GM12891 (cell line): ENCODE measurements at regions not wholly inside any gene's neighbourhood (a gene's known extent, or its start where the extent isn't known, plus 50 kb on each side); places are given as distances from the start of the nearest gene placed in this dataset.

Experiments used
- POLR2A ChIP-seq: IDR thresholded peaks from 2 replicates; pipeline ENCODE4 v1.6.1; 2011; ENCODE audit warnings: low read depth, low read length, control low read depth
- POLR2AphosphoS5 ChIP-seq: IDR thresholded peaks from 2 replicates; pipeline ENCODE4 v1.6.1; 2011; ENCODE audit warnings: low read depth, low read length, control low read depth

DNA sequence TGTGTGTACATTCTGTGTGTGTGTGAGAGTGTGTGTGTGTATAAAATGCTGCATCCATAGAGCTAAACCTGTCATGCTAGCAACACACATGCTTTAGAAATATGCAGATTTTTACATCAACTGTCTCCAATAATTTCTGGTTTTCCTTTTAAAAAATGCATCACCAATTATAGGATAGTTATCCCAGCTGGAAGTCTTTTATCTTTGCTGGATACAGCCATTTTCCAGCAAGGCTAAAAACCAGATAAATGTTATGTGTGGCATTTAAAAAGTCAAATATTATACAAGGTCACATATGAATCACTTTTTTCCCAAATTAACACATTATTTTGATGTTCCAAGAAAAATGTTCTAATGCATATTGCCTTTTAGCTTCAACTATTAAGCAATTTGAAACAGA lies 202.0 kb upstream of the IPO5 start:
- no peak for TF ChIP-seq POLR2AphosphoS5
- TF ChIP-seq POLR2A: no peak
